Heart left ventricle (tissue), 13 donors: ENCODE measurements at regions not wholly inside any gene's neighbourhood (a gene's known extent, or its start where the extent isn't known, plus 50 kb on each side); places are given as distances from the start of the nearest gene placed in this dataset.

Experiments
- CTCF ChIP-seq, 12 donors: fragments of 200-600 bp; sonication (generic) in 4 of 12; IDR thresholded peaks; one replicate each; pipeline versions ENCODE4 v1.5.0 to v1.8.0; 2018 to 2022; ENCODE audit warnings: antibody characterized with exemption in 12 of 12, mild to moderate bottlenecking in 5 of 12
- POLR2A ChIP-seq, 2 donors: fragments of 450-650 bp; IDR thresholded peaks; one replicate each; pipeline ENCODE4 v1.6.1; 2017; ENCODE audit warnings: antibody characterized with exemption in 2 of 2, mild to moderate bottlenecking in 2 of 2, moderate library complexity in 2 of 2
- donor health status: ischemic (EF 13 %, LVEDD 7.1; RV severe dilation, severe dysfunction).
- donor health status: DM: no; HTN: yes; CAD: no.
- donor health status: DM: no; HTN: no; CAD: no.
- donor health status: ischemic (EF 25% LVEDD 6.9; RV normal size, moderate dysfunction).
- donor health status: ischemic (EF 25% LVEDD 5.7; RV mildly dilated, moderate dysfunction).
- donor health status: ischemic (EF 35%, LVEDD 5.7; RV mildly dilated, moderate dysfunction).
- donor health status: nonischemic (EF 11% LVEDD 7.7; RV severe dilation, severe dysfunction).
- donor health status: DM: yes; HTN: yes; CAD: no.
- donor health status: PGD.
- donor health status: ischemic (EF 29% LVEDD 5.4; RV normal size, mild dysfunction).
- donor health status: nonischemic (EF 23%, LVEDD 6.1; RV moderate dilation, normal function).

GRCh38 chr1:192751260-192751659 lies 57.6 kb upstream of the RGS2 start:
- TF ChIP-seq CTCF (IDR thresholded peaks at IDR 0.05): no peak
- TF ChIP-seq POLR2A (IDR thresholded peaks at IDR 0.05): no peak
